Body of pancreas (tissue), 4 donors: ENCODE measurements at regions not wholly inside any gene's neighbourhood (a gene's known extent, or its start where the extent isn't known, plus 50 kb on each side); places are given as distances from the start of the nearest gene placed in this dataset.

ENCODE experiments used
- ATAC-seq: fragments of 150-250 bp; one replicate; pipeline ENCODE4 v1.9.1; 2016
- DNase-seq, 4 donors: peaks; one replicate each; pipeline ENCODE4 v3.0.0-alpha.2; 2019
- H3K27ac ChIP-seq, 4 donors: fragments of 200-600 bp; sonication (generic); 1 replicate in 3 of 4; 2 replicates in 1 of 4; pipeline versions ENCODE4 v1.5.1 to v1.6.1; 2016 to 2019; ENCODE audit warnings: mild to moderate bottlenecking in 1 of 4, mixed read lengths in 1 of 4, moderate library complexity in 1 of 4
- H3K27me3 ChIP-seq, 2 donors: fragments of 200-600 bp; sonication (generic); one replicate each; pipeline ENCODE4 v1.6.0; 2016; ENCODE audit warnings: mild to moderate bottlenecking in 1 of 2
- H3K36me3 ChIP-seq, 2 donors: fragments of 200-600 bp; sonication (generic); replicated peaks in 1 of 2; 2 replicates each; pipeline ENCODE4 v1.5.1; 2016; ENCODE audit warnings: low read depth in 2 of 2; ENCODE audit not compliant: insufficient read depth in 1 of 2
- H3K4me1 ChIP-seq: fragments of 200-600 bp; sonication (generic); one replicate; pipeline ENCODE4 v1.6.0; 2016
- H3K4me3 ChIP-seq, 2 donors: fragments of 200-600 bp; sonication (generic); 1 replicate in 1 of 2; 2 replicates in 1 of 2; pipeline ENCODE4 v1.5.1; 2016 to 2019
- H3K9me3 ChIP-seq, 3 donors: fragments of 200-600 bp; sonication (generic); 1 replicate in 2 of 3; 2 replicates in 1 of 3; pipeline ENCODE4 v1.5.1; 2016
- POLR2A ChIP-seq, 3 donors: fragments of 450-650 bp; IDR thresholded peaks; one replicate each; pipeline ENCODE4 v1.6.1; 2016; ENCODE audit warnings: antibody characterized with exemption in 3 of 3, mild to moderate bottlenecking in 2 of 3
- WGBS, 2 donors: methylation state at CpG; one replicate each; pipeline ENCODE4 v1.1.5; 2017; 5-methylcytosine and 5-hydroxymethylcytosine counted together
- intact Hi-C: fragments of 100-400 bp; cut with DNase I; formaldehyde crosslinking; loops from one replicate; pipeline ENCODE4 v1.15.1; 2023
- TF ChIP-seq, protein P1 (sequence below), 7 experiments: fragments of 450-650 bp in 4 of 7; fragments of 200-600 bp in 3 of 7; sonication (generic) in 3 of 7; IDR thresholded peaks; one replicate each; pipeline ENCODE4 v1.5.1; 2016 to 2019; ENCODE audit warnings: antibody characterized with exemption in 7 of 7

DNA sequence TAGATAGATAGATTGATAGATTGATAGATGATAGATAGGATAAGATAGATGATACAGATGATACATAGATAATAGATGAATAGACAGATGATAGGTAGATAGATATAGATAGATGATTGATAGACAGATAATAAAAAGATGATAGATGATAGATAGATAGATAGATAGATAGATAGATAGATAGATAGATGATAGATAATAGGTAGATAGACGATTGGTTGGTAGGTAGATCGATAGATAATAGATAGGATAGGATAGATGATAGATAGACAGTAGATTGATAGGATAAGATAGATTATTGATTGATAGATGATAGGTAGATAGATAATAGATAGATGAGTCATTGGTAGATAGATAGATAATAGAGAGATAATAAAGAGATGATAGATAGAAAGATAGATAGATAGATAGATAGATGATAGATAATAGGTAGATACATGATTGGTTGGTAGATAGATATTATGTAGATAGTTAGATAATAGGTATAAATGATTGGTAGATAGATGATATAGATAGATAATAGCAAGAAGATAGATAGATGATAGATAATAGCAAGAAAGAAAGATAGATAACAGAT is 109.4 kb upstream of the C16orf82 start:
- Histone ChIP-seq H3K36me3 (no peaks in the 10 kb centered on the region), H3K4me3 (no peak overlapping the region), H3K27ac (no peak overlapping the region), H3K27me3 (no peaks in the 10 kb centered on the region), H3K4me1 (no peaks in the 10 kb centered on the region), H3K9me3 (no peaks in the 10 kb centered on the region)
- TF ChIP-seq, protein P1, sequence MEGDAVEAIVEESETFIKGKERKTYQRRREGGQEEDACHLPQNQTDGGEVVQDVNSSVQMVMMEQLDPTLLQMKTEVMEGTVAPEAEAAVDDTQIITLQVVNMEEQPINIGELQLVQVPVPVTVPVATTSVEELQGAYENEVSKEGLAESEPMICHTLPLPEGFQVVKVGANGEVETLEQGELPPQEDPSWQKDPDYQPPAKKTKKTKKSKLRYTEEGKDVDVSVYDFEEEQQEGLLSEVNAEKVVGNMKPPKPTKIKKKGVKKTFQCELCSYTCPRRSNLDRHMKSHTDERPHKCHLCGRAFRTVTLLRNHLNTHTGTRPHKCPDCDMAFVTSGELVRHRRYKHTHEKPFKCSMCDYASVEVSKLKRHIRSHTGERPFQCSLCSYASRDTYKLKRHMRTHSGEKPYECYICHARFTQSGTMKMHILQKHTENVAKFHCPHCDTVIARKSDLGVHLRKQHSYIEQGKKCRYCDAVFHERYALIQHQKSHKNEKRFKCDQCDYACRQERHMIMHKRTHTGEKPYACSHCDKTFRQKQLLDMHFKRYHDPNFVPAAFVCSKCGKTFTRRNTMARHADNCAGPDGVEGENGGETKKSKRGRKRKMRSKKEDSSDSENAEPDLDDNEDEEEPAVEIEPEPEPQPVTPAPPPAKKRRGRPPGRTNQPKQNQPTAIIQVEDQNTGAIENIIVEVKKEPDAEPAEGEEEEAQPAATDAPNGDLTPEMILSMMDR (IDR thresholded peaks at IDR 0.05): no peak
- TF ChIP-seq POLR2A (IDR thresholded peaks at IDR 0.05): no peak
- ATAC-seq: no peak
- intact Hi-C loops: no loop called here
- WGBS, 2 donors: 32 to 47% methylated on average over 2 of the region's 2 CpGs
- DNase-seq: no peak

GRCh38 chr16:26959416-26960009 is 107.2 kb upstream of the C16orf82 start:
- WGBS, 2 donors: 32 to 38% methylated on average over 5 of the region's 5 CpGs
- DNase-seq (no peak), ATAC-seq (no peak)
- H3K9me3 ChIP-seq: no peaks in the 10 kb centered on the region
- no peak overlapping the region for H3K27ac ChIP-seq
- no peak overlapping the region for H3K4me3 ChIP-seq
- TF ChIP-seq, protein P1 (IDR thresholded peaks at IDR 0.05): no peak
- no peak for TF ChIP-seq POLR2A (IDR thresholded peaks at IDR 0.05)
- H3K4me1 ChIP-seq: no peaks in the 10 kb centered on the region
- intact Hi-C loops: no loop called here
- no peaks in the 10 kb centered on the region for H3K27me3 ChIP-seq
- no peaks in the 10 kb centered on the region for H3K36me3 ChIP-seq

- Histone ChIP-seq H3K27ac (no peak overlapping the region), H3K9me3 (no peaks in the 10 kb centered on the region), H3K36me3 (no peaks in the 10 kb centered on the region), H3K27me3 (no peaks in the 10 kb centered on the region), H3K4me1 (no peaks in the 10 kb centered on the region), H3K4me3 (no peak overlapping the region)
- ATAC-seq: no peak
- intact Hi-C loops: no loop called here
- no peak for TF ChIP-seq POLR2A (IDR thresholded peaks at IDR 0.05)
- TF ChIP-seq, protein P1 (IDR thresholded peaks at IDR 0.05): no peak
- DNase-seq: no peak
Measured at GRCh38 chr16:26961459-26961858, 105.3 kb upstream of the C16orf82 start.

DNA sequence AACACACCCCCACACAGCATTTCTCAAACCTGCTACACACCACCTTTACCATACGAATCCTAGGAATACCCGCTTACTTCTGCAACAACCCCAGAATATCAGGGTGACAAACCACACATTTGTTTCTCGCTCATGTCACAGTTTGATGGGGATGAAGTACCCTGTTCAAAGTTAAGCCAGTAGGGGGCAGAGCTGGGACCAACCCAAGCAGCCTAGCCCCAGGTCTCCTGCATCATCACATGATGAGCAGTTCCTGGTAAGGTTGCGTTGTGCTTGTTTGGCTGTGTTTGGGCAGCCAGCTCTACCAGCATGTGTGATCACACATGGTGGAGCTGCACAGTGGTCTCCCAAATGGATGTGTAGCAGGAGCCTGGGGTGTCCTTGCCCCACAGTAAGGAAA is 103.6 kb upstream of the C16orf82 start:
- Histone ChIP-seq H3K27me3 (no peaks in the 10 kb centered on the region), H3K4me3 (no peak overlapping the region), H3K27ac (no peak overlapping the region), H3K9me3 (no peaks in the 10 kb centered on the region), H3K36me3 (no peaks in the 10 kb centered on the region), H3K4me1 (no peaks in the 10 kb centered on the region)
- TF ChIP-seq, protein P1 (IDR thresholded peaks at IDR 0.05): no peak
- no peak for TF ChIP-seq POLR2A (IDR thresholded peaks at IDR 0.05)
- 31 to 41% methylated on average over 4 of the region's 4 CpGs for WGBS, 2 donors
- DNase-seq: no peak
- intact Hi-C loops: no loop called here
- ATAC-seq: no peak

GRCh38 chr16:26969589-26970231 is 97.0 kb upstream of the C16orf82 start:
- H3K4me1 ChIP-seq: no peaks in the 10 kb centered on the region
- no peak overlapping the region for H3K27ac ChIP-seq
- H3K4me3 ChIP-seq: no peak overlapping the region
- TF ChIP-seq, protein P1 (IDR thresholded peaks at IDR 0.05): no peak
- TF ChIP-seq POLR2A (IDR thresholded peaks at IDR 0.05): no peak
- intact Hi-C loops: no loop called here
- 73 to 75% methylated on average over 6 of the region's 6 CpGs for WGBS, 2 donors
- no peaks in the 10 kb centered on the region for H3K27me3 ChIP-seq
- H3K9me3 ChIP-seq: no peaks in the 10 kb centered on the region
- ATAC-seq (no peak), DNase-seq (no peak)
- no peaks in the 10 kb centered on the region for H3K36me3 ChIP-seq
